Activated naive CD8-positive, alpha-beta T cell treated with anti-CD3 and anti-CD28 coated beads, Interleukin-2, amount 50 U/mL, for 16 hours (primary cell): ENCODE measurements at regions not wholly inside any gene's neighbourhood (a gene's known extent, or its start where the extent isn't known, plus 50 kb on each side); places are given as distances from the start of the nearest gene placed in this dataset.

ENCODE experiments used
- DNase-seq: peaks from one replicate; pipeline ENCODE4 v3.0.0-alpha.2; 2020; ENCODE audit warnings: low read depth, low spot score

DNA sequence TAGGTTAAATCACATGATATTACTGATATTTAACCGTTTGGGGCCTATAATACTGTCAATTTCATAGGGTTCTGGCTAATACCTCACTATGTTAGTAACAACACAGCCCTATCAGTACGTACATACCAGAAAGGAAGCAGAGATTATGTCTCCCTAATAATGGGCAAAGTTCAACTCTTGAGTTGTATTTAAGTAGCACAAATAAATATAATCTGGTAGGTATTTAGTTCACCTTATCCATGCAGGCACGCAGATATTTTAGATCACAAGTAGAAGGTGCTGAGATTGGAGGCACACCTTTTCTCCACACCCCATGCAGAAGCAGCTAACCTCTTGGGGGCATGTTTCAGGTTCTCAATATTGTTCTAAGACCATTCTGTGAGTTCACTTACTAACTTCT is 118.9 kb downstream of the IRS1 start:
- no peak for DNase-seq

GRCh38 chr2:226679389-226680065 is 120.1 kb downstream of the IRS1 start:
- no peak for DNase-seq

DNA sequence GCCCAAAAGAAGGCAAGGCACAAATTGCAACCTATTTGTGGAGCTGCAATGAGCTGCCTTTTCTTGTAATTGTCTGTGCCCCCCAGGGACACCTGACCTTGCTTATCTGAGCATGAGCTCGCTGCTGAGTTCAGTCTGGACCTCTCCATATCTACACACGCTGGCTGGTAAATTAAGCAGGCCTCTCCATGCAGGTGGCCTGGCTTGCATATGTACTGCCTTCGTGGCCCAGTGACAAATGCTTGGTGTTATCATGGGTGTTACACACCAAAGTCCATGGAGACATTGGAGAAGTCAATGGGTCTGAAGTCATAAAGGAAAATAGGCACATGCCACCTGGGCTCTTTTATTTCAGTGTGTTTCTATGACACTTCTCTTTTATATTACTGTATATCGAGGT is 121.2 kb downstream of the IRS1 start:
- no peak for DNase-seq

GRCh38 chr2:226677080-226677479 is 122.5 kb downstream of the IRS1 start:
- DNase-seq, result no peak

- no peak for DNase-seq
These were observed 123.0 kb downstream of the IRS1 start for GRCh38 chr2:226676618-226677017.

- DNase-seq, result no peak
These were observed 125.5 kb downstream of the IRS1 start for GRCh38 chr2:226674123-226674522.

- no peak for DNase-seq
These were observed 126.3 kb downstream of the IRS1 start for GRCh38 chr2:226673314-226673723.

DNA sequence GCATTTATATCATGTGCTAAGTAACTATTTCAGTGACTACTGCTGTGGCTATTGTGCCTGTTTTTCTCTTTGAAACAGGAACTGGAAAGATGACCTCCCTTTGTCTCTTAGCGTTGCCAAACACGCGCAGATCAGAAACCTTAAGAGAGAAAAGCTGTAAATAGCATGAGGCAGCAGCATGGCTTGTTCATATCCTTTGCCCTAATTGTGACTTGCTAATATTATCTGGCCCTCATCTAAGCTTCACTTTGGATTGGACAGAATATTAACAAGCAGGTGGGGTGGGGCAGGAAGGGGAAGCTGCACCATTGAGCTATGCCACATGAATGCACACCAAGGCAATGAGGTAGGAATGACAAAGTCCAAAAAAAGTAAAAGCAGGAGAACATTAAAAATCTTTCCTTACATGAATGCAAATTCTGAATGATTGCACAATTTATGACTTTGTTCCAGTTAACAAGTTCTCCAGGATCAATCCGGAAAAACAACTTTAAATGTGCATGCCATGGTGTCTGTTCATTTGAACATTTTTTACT is 128.4 kb downstream of the IRS1 start:
- no peak for DNase-seq

- DNase-seq, result no peak
These were observed 129.7 kb downstream of the IRS1 start for GRCh38 chr2:226669905-226670304.

DNA sequence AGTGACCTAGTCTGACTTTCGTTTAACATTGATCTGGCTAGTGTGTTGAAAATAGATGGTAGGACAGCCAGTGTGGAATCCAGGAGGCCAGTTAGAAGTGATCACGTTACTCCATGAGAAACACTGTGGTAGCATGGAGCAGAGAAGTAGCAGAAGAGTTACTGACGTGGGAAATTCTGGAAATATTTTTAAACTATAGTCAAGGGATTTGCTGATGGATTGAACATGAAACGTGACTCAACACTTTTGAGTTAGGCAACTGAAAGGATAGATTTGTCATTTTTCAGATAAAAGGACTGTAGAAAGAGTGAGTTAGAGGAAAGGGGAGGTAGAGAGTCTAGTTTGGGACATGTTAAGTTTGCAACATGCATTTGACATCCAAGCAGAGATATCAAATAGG is 130.4 kb downstream of the IRS1 start:
- DNase-seq, result no peak

GRCh38 chr2:226667736-226668135 is 131.9 kb downstream of the IRS1 start:
- DNase-seq, result no peak

- DNase-seq, result no peak
These were observed 134.3 kb downstream of the IRS1 start for GRCh38 chr2:226665306-226665831.

- DNase-seq, result no peak
These were observed 135.0 kb downstream of the IRS1 start for GRCh38 chr2:226664661-226665060.

- DNase-seq, result no peak
These were observed 135.5 kb downstream of the IRS1 start for GRCh38 chr2:226664140-226664539.

- DNase-seq, result no peak
These were observed 137.7 kb downstream of the IRS1 start for GRCh38 chr2:226661789-226662545.

- DNase-seq, result no peak
These were observed 139.1 kb downstream of the IRS1 start for GRCh38 chr2:226660526-226660925.

GRCh38 chr2:226660124-226660523 is 139.5 kb downstream of the IRS1 start:
- no peak for DNase-seq

GRCh38 chr2:226659410-226659809 is 140.2 kb downstream of the IRS1 start:
- no peak for DNase-seq

DNA sequence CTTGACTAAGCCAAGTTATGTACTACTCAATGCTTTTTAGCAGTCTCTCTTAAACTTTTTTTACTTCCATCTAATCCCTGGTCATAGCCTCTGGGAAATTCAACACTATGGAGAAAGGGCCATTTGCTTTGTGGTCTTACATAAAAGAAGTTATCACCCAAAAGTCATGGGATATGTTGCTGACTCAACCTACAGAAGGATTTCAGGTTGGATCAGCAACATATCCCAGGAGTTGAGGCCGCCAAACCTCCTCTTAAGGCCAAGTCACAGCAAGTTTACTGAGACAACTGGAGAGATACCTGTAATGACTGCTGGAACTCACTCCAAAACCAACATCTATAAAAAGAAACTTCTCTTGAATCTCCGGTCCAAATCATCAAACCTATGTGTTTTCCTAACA is 141.1 kb downstream of the IRS1 start:
- DNase-seq, result no peak

DNA sequence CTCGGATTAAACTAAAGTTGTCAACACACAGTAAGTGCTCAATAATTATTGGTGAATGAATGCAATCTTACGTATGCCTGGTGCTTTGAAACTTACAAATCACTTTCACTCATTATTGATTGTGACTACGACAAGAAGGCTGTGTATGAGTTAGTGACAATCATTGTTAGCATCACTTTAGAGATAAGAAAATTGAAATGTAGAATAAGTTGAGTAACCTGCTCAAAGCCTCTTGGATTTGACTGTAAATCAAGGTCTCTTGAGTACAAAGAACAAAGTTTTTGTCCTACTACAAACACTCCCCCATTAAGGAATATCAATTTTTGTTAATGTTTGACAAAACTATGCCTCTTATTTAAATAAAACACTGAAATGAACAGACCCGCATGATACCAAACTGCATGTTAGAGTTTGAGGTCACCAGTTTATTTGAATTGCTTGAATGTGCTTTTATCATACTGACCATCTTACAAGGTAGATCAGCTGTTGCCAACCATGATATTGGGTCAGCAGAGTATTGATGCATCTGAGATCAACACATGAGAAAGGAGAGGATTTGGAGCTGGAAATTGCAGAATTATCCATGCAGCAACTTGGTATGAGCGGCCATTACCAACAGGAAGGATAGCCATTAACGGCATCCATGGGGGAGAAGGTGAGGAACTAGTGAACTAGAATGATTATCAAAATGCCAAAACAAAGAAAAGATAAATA is 142.1 kb downstream of the IRS1 start:
- no peak for DNase-seq

DNA sequence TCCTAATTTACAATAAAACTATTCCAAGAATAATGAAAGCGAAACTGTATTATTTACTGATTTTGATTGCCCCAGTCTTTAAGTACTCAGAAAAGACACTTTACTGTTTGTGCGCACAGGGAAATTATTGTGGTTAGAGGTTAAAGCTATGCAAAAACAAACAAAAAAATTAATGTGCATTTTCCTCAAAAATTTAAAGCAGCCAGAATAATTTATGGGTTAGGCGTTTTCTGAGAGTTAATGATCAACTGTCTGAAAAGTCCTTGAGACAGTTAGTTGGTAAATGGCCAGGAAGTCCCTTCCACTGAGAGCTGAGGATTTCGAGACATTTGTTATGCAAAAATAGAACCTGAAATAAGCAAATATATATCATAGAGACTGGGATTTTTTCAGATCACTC is 143.3 kb downstream of the IRS1 start:
- DNase-seq, result no peak

DNA sequence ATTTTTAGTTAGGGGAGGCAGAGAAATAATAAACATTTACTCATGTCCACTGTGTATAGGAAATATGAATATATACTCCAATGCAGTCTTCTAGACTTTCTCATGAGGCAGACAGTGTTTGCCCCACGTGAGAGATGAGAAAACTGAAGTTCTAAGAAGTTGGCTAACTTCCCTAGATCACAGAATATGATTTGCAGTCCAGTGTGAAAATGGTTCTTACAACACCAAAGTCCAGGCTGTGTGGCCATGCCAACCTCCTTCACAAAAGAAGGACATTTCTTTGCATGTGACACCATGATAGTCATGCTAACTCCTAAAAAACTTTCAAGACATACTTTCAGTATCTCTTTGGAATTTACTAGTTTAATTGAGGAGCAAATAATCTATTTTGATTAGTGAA is 143.7 kb downstream of the IRS1 start:
- DNase-seq, result no peak
